ENCODE measurements at regions not wholly inside any gene's neighbourhood (a gene's known extent, or its start where the extent isn't known, plus 50 kb on each side); places are given as distances from the start of the nearest gene placed in this dataset.
"Not testable (repeated sequence)": the region's sequence is repeated elsewhere in the genome, so short reads cannot be mapped to it uniquely, and the experiment has no call there.

- FAIRE-seq: no peak
- no peak for TF ChIP-seq POLR2A (IDR thresholded peaks at IDR 0.05; ENCODE audit: low read depth, low read length)
- DNase-seq (ENCODE audit: insufficient read length, low spot score): no peak
Measured at GRCh38 chr2:10193851-10194820, 71.6 kb downstream of the RRM2 start.

- no peak for FAIRE-seq
- TF ChIP-seq POLR2A (IDR thresholded peaks at IDR 0.05; ENCODE audit: low read depth, low read length): no peak
- DNase-seq (ENCODE audit: insufficient read length, low spot score): no peak
Measured at GRCh38 chr2:10195278-10196109, 73.0 kb downstream of the RRM2 start.

- TF ChIP-seq POLR2A (IDR thresholded peaks at IDR 0.05; ENCODE audit: low read depth, low read length): no peak
- no peak for DNase-seq (ENCODE audit: insufficient read length, low spot score)
- no peak for FAIRE-seq
Measured at GRCh38 chr2:10196110-10196892, 73.8 kb downstream of the RRM2 start.

GRCh38 chr2:10196948-10197696, 74.6 kb downstream of the RRM2 start:
- no peak for DNase-seq (ENCODE audit: insufficient read length, low spot score)
- FAIRE-seq: no peak
- no peak for TF ChIP-seq POLR2A (IDR thresholded peaks at IDR 0.05; ENCODE audit: low read depth, low read length)

GRCh38 chr2:10197697-10198076, 75.1 kb downstream of the RRM2 start:
- DNase-seq (ENCODE audit: insufficient read length, low spot score) (no peak), FAIRE-seq (no peak)
- TF ChIP-seq POLR2A (IDR thresholded peaks at IDR 0.05; ENCODE audit: low read depth, low read length): no peak

- not testable (repeated sequence) for FAIRE-seq; DNase-seq (ENCODE audit: insufficient read length, low spot score)
Measured at GRCh38 chr2:10198482-10198881, 75.9 kb downstream of the RRM2 start.

- TF ChIP-seq POLR2A (IDR thresholded peaks at IDR 0.05; ENCODE audit: low read depth, low read length): no peak
- no peak for FAIRE-seq
- DNase-seq (ENCODE audit: insufficient read length, low spot score): no peak
Measured at GRCh38 chr2:10201201-10201600, 78.7 kb downstream of the RRM2 start.

GRCh38 chr2:10202131-10202665, 79.7 kb downstream of the RRM2 start:
- no peak for TF ChIP-seq POLR2A (IDR thresholded peaks at IDR 0.05; ENCODE audit: low read depth, low read length)
- DNase-seq (ENCODE audit: insufficient read length, low spot score): no peak
- no peak for FAIRE-seq

GRCh38 chr2:10204326-10205161, 82.0 kb downstream of the RRM2 start:
- no peak for TF ChIP-seq POLR2A (IDR thresholded peaks at IDR 0.05; ENCODE audit: low read depth, low read length)
- FAIRE-seq: no peak
- no peak for DNase-seq (ENCODE audit: insufficient read length, low spot score)

GRCh38 chr2:10205162-10205475, 82.6 kb downstream of the RRM2 start:
- FAIRE-seq (no peak), DNase-seq (ENCODE audit: insufficient read length, low spot score) (no peak)
- no peak for TF ChIP-seq POLR2A (IDR thresholded peaks at IDR 0.05; ENCODE audit: low read depth, low read length)

- DNase-seq (ENCODE audit: insufficient read length, low spot score) (no peak), FAIRE-seq (no peak)
- TF ChIP-seq POLR2A (IDR thresholded peaks at IDR 0.05; ENCODE audit: low read depth, low read length): no peak
Measured at GRCh38 chr2:10208736-10209135, 86.2 kb downstream of the RRM2 start.

- no peak for TF ChIP-seq POLR2A (IDR thresholded peaks at IDR 0.05; ENCODE audit: low read depth, low read length)
- DNase-seq (ENCODE audit: insufficient read length, low spot score): no peak
- no peak for FAIRE-seq
Measured at GRCh38 chr2:10209406-10209935, 86.9 kb downstream of the RRM2 start.

Data from H54 (cell line).